ENCODE measurements at regions not wholly inside any gene's neighbourhood (a gene's known extent, or its start where the extent isn't known, plus 50 kb on each side); places are given as distances from the start of the nearest gene placed in this dataset.
"Not testable (repeated sequence)": the region's sequence is repeated elsewhere in the genome, so short reads cannot be mapped to it uniquely, and the experiment has no call there.

- TF ChIP-seq Cebpa-rat (IDR thresholded peaks at IDR 0.05), result no peak
- Histone ChIP-seq H4K20me1 (no peaks in the 10 kb centered on the region), H3K36me3 (no peaks in the 10 kb centered on the region), H3K4me1 (peaks cover 0 to 12% (median 5%) of the 10 kb centered on the region in 10 experiments; a peak in 8 of 20 replicates), H3K4me3 (no peak overlapping the region), H3K9me3 (replicated peaks in 1 of 11) (peaks cover 0 to 10% (median 6%) of the 10 kb centered on the region in 11 experiments; a peak in 8 of 22 replicates), H3K27me3 (no peaks in the 10 kb centered on the region), H3K27ac (no peak overlapping the region), H3K9ac (no peak overlapping the region), H3K4me2 (peak overlapping the region in 4 of 11 experiments; percentile 14 to 32 (median 25); a peak in 6 of 22 replicates)
These were observed 115.4 kb upstream of the GBE1 start for GRCh38 chr3:81876826-81877225.

GRCh38 chr3:81874738-81875137 lies 113.3 kb upstream of the GBE1 start:
- peaks cover 0 to 15% (median 5%) of the 10 kb centered on the region in 10 experiments; a peak in 9 of 20 replicates for H3K4me1 ChIP-seq

GRCh38 chr3:81872566-81872965 lies 111.1 kb upstream of the GBE1 start:
- Histone ChIP-seq H3K27ac (no peak overlapping the region), H3K4me2 (no peak overlapping the region), H3K9me3 (replicated peaks in 1 of 11) (no peaks in the 10 kb centered on the region), H4K20me1 (no peaks in the 10 kb centered on the region), H3K4me1 (peaks cover 0 to 22% (median 5%) of the 10 kb centered on the region in 10 experiments; a peak in 9 of 20 replicates), H3K27me3 (no peaks in the 10 kb centered on the region), H3K4me3 (no peak overlapping the region), H3K9ac (no peak overlapping the region), H3K36me3 (no peaks in the 10 kb centered on the region)
- TF ChIP-seq Cebpa-rat (IDR thresholded peaks at IDR 0.05), result no peak

More at GRCh38 chr3:81874738-81875137, 113.3 kb upstream of the GBE1 start:
- no peaks in the 10 kb centered on the region for H4K20me1 ChIP-seq
- H3K9me3 ChIP-seq (replicated peaks in 1 of 11), result peaks cover 0 to 10% (median 6%) of the 10 kb centered on the region in 11 experiments; a peak in 8 of 22 replicates
- TF ChIP-seq Cebpa-rat (IDR thresholded peaks at IDR 0.05), result no peak
- no peak overlapping the region for H3K4me2 ChIP-seq
- no peak overlapping the region for H3K27ac ChIP-seq
- H3K9ac ChIP-seq, result no peak overlapping the region
- H3K4me3 ChIP-seq, result no peak overlapping the region
- H3K36me3 ChIP-seq, result no peaks in the 10 kb centered on the region
- no peaks in the 10 kb centered on the region for H3K27me3 ChIP-seq

GRCh38 chr3:81871358-81872155 lies 110.1 kb upstream of the GBE1 start:
- no peak for TF ChIP-seq Cebpa-rat (IDR thresholded peaks at IDR 0.05)
- no peaks in the 10 kb centered on the region for H3K9me3 ChIP-seq (replicated peaks in 1 of 11)
- no peaks in the 10 kb centered on the region for H3K36me3 ChIP-seq
- peaks cover 0 to 12% (median 0%) of the 10 kb centered on the region in 10 experiments; a peak in 4 of 20 replicates for H3K4me1 ChIP-seq
- no peak overlapping the region for H3K9ac ChIP-seq
- no peak overlapping the region for H3K4me3 ChIP-seq
- H3K27ac ChIP-seq, result no peak overlapping the region
- H3K27me3 ChIP-seq, result no peaks in the 10 kb centered on the region
- H3K4me2 ChIP-seq, result no peak overlapping the region
- H4K20me1 ChIP-seq, result no peaks in the 10 kb centered on the region

GRCh38 chr3:81869382-81869781 lies 107.9 kb upstream of the GBE1 start:
- Histone ChIP-seq H3K36me3 (no peaks in the 10 kb centered on the region), H3K4me2 (peak overlapping the region in 2 of 11 experiments; percentile 1 to 10; a peak in 3 of 22 replicates), H3K27me3 (no peaks in the 10 kb centered on the region), H3K4me1 (peaks cover 0 to 10% (median under 1%) of the 10 kb centered on the region in 10 experiments; a peak in 7 of 20 replicates), H4K20me1 (no peaks in the 10 kb centered on the region), H3K4me3 (no peak overlapping the region), H3K27ac (no peak overlapping the region), H3K9ac (no peak overlapping the region), H3K9me3 (replicated peaks in 1 of 11) (no peaks in the 10 kb centered on the region)
- TF ChIP-seq Cebpa-rat (IDR thresholded peaks at IDR 0.05), result no peak

- no peak for TF ChIP-seq Cebpa-rat (IDR thresholded peaks at IDR 0.05)
- H3K4me3 ChIP-seq, result no peak overlapping the region
- peaks cover 0 to 14% (median 5%) of the 10 kb centered on the region in 10 experiments; a peak in 11 of 20 replicates for H3K4me1 ChIP-seq
- H4K20me1 ChIP-seq, result no peaks in the 10 kb centered on the region
- H3K4me2 ChIP-seq, result no peak overlapping the region
- no peak overlapping the region for H3K9ac ChIP-seq
- no peaks in the 10 kb centered on the region for H3K9me3 ChIP-seq (replicated peaks in 1 of 11)
- H3K27ac ChIP-seq, result no peak overlapping the region
- H3K27me3 ChIP-seq, result no peaks in the 10 kb centered on the region
- H3K36me3 ChIP-seq, result no peaks in the 10 kb centered on the region
These were observed 107.2 kb upstream of the GBE1 start for GRCh38 chr3:81868597-81868996.

- Histone ChIP-seq H3K36me3 (no peaks in the 10 kb centered on the region), H3K4me2 (no peak overlapping the region), H3K9me3 (replicated peaks in 1 of 11) (no peaks in the 10 kb centered on the region), H3K27me3 (no peaks in the 10 kb centered on the region), H3K9ac (no peak overlapping the region), H3K4me3 (no peak overlapping the region), H3K4me1 (peaks cover 0 to 16% (median 5%) of the 10 kb centered on the region in 10 experiments; a peak in 11 of 20 replicates), H4K20me1 (no peaks in the 10 kb centered on the region), H3K27ac (no peak overlapping the region)
- TF ChIP-seq Cebpa-rat (IDR thresholded peaks at IDR 0.05), result no peak
These were observed 106.4 kb upstream of the GBE1 start for GRCh38 chr3:81867875-81868274.

GRCh38 chr3:81865164-81865563 lies 103.7 kb upstream of the GBE1 start:
- H3K27me3 ChIP-seq; H3K4me2 ChIP-seq; H3K27ac ChIP-seq; H3K9ac ChIP-seq; H4K20me1 ChIP-seq; H3K36me3 ChIP-seq; H3K9me3 ChIP-seq (replicated peaks in 1 of 11); H3K4me3 ChIP-seq: not testable (repeated sequence)
- H3K4me1 ChIP-seq, result peaks cover 0 to 16% (median 5%) of the 10 kb centered on the region in 10 experiments; a peak in 11 of 20 replicates

- H3K9me3 ChIP-seq (replicated peaks in 1 of 11), result no peaks in the 10 kb centered on the region
- no peaks in the 10 kb centered on the region for H3K27me3 ChIP-seq
- H3K27ac ChIP-seq, result peak overlapping the region in 1 of 11 experiments; percentile 16; a peak in 1 of 22 replicates
- no peak for TF ChIP-seq Cebpa-rat (IDR thresholded peaks at IDR 0.05)
- H3K9ac ChIP-seq, result no peak overlapping the region
- no peaks in the 10 kb centered on the region for H4K20me1 ChIP-seq
- no peaks in the 10 kb centered on the region for H3K36me3 ChIP-seq
- peak overlapping the region in 6 of 11 experiments; percentile 12 to 37 (median 22); a peak in 8 of 22 replicates for H3K4me2 ChIP-seq
- H3K4me1 ChIP-seq, result peaks cover 0 to 11% (median 3%) of the 10 kb centered on the region in 10 experiments; a peak in 11 of 20 replicates
- H3K4me3 ChIP-seq, result no peak overlapping the region
These were observed 102.8 kb upstream of the GBE1 start for GRCh38 chr3:81864272-81864671.

All from BLaER1 treated with 17β-estradiol and CSF1 and Interleukin-3, amounts not matched to agents 10 nM and 100 nM (cell line).